GM19351 (cell line): ENCODE measurements at regions not wholly inside any gene's neighbourhood (a gene's known extent, or its start where the extent isn't known, plus 50 kb on each side); places are given as distances from the start of the nearest gene placed in this dataset.

Experiments used
- ATAC-seq: cut with Tn5 transposase; IDR thresholded peaks from one replicate; pipeline ENCODE4 v1.9.1; 2021; ENCODE audit warnings: mild to moderate bottlenecking, moderate library complexity; ENCODE audit not compliant: unreplicated experiment

DNA sequence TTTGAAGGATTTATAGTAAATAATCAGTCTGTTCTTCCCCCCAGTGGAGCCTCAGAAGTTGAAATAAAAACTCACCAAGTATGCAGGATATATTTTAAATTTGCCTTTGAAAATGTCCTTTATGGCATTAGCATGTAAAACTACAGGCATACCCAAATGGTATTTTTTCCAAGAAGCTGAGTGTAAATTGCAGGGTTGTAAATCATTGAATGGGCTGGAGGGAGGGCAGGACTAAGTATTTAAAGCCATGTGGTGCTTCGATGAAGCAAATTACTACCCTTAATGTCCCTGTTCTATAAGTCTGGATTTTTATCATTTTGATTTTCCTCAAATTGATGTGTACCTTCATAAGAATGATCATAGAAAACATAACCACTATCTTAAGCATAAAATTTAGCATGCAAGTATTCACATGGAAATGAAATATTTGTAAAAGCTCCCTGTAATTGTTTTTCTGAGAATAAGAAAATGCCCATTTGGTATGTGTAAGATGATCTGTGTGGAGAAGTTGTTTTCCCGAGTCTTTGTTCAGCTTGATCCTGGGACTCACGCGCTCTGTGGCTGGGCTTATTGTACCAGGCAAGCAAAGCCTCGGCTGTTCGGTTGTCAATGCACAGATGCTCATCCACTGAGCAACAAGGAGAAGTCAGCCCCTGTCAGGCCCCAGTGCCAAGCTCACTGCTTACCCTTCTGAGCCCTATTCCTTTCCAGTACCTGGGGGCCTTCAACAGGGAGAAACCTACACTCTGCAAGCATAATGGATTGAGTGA, 66.7 kb downstream of the CD164 start:
- no peak for ATAC-seq

DNA sequence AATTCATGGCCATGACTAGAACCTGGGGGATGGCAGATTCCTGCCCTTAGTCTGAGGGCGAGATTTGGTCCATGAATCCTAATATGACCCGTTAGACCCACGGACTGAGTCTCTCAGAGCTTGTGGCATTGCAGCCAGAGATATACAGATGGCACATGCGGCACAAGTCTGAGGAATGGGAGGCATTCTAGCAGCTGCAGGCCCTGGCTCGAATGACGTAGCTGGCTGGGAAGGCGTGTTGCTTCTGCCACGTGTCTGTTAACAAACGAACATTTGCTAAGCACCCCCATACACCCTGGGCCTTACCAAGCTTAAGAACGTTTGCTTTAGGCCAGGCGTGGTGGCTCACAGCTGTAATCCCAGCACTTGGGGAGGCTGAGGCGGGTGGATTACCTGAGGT, 68.0 kb downstream of the CD164 start:
- ATAC-seq: no peak

DNA sequence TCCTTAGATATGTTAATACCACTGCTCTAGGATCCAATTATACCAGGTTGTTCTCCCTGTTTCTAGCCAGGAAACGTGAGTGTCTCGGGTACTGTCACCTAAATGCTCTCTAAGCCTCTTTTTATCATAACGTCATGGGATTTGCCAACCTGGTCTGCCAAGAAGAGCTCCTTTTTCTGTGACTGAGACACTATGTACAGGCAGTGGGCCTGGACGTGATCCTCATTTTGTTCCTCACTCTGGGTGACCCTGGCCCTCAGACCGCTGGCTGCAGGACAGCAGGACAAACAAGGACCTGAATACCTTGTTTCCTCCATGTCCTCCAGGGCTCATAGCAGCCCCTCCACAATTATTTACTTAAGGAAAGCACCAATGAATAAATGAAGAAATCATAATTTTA, 69.1 kb downstream of the CD164 start:
- ATAC-seq: no peak

DNA sequence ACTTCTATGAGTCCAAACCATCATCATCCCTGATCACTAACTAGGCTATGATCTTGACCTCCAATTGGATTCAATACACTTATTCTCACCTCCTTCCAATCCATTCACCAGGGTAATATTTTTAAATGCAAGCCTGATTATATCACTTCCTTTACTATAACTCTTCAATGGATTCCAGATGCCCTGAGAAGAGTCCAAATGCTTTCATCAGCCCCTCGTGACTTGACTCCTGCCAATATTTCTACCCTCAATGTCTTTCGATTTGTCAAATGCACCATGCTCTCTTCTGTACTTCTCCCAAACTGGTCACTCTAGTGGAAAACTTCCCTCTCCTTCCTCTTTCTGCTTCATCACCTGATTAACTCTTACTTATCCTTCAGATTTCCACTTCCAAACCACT, 70.8 kb downstream of the CD164 start:
- ATAC-seq: no peak

DNA sequence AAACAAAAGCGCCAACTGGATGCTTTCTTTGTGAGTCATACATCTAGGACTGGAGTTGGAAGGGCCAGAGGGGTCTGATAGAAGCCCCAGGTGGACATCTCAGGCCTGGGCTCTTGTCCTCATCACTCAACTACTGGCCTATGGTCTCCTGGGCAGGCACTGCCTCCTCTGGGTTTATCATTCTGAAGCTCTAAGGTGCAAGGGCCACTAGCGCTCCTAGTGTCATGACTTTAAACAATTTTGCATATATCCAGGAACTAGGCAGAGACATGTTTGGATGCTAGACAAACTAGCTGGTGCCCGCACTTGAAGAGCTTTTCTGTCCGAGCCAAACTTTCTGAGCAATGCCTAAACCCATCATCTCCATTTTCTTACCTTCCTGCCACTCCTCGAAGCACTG, 72.3 kb downstream of the CD164 start:
- no peak for ATAC-seq

DNA sequence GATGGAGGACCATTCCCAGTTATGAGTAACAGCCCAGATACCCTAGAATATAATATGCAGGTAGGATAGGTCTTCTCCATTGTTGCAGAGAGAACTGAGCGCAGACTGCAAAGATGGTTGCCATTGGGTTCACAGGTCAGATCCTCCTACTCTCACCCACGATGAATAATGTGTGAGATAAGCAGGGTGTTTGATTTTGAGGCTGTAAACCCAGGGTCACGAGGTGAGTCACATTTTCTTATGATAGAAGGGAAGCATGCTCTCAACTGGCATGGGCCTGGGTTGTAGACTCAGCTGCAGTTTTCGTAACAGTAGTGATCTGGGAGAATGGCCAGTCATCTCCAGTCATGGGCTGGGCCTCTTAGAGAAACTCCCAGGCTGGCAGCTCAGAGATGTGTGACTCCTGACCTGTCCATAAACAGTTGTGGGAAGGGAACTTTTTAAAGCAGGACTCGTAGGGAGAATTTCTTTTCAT, 74.2 kb downstream of the CD164 start:
- ATAC-seq: no peak

DNA sequence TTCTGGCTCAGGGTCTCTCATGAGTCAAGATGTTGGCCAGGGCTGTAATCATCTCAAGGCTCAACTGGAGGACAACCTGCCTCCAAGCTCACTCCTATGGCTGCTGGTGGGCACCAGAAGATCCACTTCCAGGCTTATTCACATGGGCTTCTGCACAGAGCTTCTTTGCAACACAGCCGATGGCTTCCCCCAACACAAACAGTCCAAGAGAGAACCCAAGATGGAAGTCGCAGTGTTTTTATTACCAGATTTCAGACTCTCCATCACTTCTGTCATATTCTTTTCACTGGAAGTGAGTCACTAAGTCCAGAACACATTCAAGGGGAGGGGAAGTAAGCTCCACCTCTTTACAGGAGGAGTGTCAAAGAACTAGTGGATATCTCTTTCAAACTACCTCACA, 75.5 kb downstream of the CD164 start:
- no peak for ATAC-seq

DNA sequence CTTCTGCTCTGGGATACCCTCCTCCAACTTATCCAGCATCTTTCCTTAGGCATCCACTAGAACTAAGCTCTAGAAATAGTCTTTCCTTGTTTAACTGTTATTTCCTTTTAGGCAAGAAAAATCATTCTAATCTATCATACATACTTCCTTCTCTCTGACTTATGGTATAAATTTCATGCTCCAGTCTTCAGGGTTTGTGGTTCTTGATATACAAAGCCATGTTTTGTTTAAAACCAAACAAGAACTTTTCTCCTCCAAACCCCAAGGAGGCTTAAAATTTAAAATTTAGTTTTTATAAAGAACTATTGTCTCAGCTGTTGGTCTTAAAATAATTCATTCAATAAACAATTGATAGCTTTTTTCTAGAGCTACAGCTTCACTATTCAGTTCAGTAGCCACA, 77.2 kb downstream of the CD164 start:
- no peak for ATAC-seq

DNA sequence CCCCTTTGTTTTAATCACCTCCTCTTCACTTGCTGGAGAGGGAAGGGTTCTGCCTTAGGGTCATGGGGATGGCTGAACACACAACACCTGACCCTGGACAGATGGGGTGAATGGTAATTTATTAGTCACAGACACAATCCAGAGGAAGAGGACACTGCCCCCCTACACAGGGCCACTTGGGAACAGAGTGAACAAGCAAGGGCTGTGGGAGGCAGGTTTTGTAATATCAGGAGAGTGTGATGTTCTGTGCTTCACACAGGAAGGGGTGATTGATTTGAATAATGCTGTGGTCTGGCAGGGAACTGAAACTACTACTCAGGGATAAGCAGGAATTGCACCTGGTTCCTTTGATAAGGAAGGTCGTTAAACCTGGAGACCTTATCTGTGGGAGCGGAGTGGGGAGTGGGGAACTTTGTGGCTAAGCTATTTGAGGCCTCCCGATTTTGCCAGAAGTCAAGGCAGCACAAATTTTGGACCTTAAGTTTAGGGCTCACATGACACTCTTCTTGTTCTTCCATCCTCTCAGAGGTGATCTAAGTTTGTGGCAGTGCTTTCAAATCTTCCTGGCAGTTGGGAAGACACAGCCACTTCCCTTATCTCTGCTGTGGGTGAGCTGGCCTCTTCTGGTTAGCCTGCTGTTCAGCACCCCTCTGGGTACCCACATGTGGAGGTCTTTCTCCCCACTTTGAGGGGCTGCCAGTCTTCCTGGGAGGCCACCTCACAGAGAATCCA, 77.8 kb downstream of the CD164 start:
- peak; percentile 76 for ATAC-seq

DNA sequence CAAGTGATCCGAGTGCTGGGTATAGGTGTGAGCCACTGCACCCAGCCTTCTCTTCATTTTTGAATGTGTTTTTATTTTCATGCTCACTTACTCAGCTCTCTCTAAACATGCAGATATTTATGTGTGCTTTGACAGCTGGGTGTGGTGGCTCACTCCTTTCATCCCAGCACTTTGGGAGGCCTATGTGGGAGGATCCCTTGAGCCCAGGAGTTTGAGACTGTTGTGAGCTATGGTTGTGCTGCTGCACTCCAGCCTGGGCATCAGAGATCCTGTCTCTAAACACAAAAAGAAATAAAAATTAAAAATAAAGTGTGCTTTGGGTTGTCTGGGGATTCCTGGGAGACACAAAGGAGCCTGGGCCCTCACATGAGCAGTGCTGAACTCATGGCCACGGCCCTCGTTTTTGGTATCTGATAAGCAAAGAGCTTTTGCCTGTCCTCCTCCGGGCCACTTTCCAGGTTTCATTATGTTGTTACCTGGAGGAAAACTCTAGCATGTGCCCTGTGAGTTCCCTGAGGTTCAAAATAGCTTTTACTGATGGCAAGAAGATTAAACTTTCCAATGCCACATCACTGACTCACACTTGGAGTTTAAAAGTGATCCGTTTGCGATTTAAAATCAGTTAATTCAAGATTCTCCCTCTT, 78.5 kb downstream of the CD164 start:
- no peak for ATAC-seq

DNA sequence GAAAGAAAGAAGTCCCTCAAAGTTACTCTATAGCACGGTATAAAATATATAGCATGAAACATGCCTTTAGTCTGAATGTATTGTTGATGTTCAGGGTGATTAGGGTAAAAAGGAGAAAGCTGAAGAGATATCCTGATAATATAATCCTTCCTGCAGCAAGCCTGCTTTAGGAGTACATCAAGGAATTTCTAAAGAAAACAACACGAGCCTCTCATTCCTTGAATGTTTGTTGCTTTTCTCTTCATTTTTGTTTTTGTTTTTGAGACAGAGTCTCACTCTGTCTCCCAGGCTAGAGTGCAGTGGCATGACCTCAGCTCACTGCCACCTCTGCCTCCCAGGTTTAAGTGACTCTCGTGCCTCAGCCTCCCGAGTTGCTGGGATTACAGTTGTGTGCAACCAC, 79.1 kb downstream of the CD164 start:
- no peak for ATAC-seq

DNA sequence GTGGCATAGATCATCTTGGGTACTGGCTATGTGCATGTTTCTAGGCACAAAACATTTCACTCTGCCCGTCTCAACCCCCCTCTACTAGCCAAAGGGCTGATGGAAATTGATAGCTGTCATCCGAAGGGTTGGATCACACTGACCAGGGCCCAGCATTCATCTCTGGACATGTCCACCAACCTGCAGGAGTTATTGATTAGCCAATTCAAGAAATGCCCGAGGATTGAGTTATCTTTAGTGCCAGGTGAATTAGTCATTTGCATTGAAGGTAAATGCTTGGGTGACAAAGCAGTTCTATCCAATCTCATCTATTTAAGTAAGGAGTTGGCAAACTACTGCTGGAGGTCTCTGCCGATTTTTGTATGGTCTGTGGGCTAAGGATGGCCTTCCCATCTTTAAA, 80.1 kb downstream of the CD164 start:
- no peak for ATAC-seq

DNA sequence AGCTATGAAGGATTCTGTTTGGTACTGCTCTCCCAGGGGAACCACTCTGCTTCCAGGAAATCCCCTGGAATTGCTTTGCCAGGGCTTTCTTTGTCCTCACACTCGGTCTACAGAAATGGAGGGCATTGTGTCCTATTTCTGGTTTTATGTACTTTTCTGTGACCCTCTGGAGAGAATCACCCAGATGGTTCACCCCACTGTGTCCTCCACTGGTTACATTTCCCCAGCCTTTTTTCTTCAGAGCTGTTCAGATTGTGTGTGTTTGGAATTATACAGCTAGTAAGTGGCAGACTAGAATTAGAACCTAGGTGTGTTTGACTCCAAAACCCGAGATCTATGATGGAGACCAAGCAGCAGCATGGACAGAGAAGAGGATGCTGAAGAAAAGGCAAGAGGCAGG, 80.8 kb downstream of the CD164 start:
- ATAC-seq: no peak

DNA sequence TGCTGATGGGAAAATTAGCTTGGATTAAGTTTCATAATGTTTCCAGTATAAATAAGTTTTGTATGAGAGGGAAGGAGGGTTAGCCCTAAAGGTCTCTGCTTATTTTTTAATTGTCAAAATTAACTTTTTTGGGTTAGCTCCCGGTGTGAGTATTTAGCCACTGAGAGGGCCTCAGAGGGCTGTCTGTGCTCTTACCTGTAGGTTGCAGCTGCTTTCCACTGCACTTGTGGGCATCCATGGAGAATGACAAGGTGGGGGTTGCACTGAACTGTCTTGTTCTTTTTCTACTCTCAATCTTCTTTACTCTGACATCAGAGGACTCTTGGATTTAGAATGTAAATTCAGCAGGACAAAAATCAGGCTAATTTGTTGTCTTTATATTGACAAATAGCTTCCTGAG, 81.4 kb downstream of the CD164 start:
- no peak for ATAC-seq

DNA sequence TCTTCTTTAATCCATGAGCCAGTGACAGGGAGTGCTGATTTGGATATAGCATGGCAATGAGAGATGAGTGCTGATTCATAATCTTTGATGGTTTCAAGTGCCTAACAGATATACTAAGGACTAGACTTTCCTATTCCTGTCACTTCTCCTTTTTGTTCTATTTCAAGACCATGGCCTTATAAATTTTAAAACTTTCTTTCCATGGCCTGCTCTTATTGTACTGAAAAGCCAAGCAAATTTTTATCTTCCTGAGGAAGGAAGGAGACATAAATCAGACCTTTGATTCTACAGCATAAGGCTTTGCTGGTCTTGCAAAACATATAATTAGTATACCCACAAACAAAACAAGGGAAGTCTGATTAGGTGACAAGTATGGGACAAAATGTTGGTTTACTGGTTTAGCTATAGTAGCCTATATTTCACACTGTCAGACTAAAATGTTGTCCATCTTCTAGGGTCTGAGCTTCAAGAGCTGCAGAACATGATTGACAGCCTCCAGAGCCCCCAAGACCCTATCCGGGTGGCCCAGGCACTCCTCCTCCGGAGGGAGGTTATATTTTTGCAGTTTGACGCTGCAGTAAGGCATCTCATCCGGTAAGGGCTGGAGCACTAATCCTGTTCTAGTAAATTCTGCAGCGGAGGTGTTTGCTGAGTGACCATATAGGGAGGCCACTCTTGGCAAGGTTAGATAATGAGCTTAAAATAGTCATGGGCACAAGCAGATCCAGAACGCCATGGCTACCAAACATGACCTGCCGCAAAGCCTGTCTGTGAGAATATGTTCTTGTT, 82.3 kb downstream of the CD164 start:
- ATAC-seq: no peak

DNA sequence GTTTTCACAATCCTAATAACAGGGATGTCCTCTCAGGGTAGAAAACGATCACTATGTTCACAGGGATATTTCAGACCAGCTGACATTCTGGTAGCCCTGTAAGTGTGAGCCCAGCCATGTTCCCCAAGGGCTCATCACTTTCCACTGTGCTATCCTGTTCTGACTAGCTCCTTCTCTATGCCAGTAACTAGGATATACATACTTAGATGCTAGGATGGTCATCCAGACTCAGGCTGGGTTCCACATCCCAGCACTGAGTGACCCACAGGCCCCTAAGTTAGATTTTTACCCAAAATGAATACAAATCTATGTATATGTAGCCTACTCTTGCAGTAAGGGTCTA, 83.0 kb downstream of the CD164 start:
- ATAC-seq: no peak

DNA sequence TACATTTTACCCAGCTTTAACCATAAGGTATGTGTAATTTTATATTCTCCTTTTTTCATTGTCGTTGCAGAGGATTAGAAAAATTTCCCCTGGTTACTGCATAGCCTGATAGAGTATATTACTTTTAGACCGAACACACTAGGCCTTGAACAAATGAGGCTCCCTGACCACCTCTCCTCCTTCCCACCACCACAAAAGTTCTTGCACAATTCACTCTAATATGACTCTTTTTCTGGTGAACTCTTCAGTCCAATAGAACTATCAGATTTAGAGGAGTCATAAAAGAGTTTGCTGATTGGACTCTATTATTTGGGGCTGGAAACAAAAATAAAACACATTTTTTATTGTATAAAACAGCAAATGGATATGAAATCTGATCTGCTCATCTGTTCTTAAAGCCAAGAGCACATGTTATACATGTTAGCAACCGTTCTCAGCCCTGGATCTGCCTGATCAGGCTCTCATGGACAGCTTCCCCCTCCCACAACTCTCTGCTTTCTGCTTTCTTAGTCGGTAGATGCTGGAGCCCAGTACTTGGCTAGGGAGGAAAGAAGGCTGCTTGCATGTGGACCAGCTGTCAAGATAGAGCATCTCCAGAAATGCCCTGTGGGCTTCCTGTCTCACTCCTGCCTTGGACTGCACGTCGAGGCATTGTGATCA, 83.5 kb downstream of the CD164 start:
- no peak for ATAC-seq

DNA sequence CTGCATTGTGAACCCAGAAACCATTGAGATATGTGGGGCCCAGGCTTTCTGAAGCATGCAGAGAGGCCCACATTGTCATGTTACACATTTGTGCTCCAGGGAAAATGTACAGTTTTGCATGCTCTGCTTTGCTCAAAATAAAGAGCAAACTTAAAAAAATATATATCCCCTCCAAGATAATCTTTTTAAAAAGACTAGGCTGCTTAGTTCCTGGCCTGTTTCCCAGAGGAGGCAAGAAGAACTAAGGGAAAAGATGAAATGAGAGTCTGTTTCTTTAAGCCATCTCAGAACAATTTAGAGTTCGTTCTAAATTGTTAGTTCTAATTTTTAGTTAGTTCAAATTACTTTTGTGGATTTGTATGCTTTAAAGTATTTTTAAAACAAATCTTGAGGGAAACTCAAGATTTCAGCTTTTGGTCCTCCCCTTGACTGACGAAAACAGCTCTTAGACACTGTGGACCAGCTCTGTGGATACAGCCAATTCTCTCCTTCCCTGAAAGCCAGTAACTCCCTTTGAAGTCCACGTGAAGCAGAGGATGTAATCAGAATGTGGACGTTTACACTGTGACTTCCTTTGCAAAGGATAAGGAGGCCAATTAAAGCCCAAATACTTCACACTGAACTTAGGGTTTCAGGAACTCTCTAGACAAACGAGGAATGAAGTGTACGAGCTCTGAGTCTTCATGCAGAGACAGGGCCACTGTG, 84.7 kb downstream of the CD164 start:
- ATAC-seq: no peak

DNA sequence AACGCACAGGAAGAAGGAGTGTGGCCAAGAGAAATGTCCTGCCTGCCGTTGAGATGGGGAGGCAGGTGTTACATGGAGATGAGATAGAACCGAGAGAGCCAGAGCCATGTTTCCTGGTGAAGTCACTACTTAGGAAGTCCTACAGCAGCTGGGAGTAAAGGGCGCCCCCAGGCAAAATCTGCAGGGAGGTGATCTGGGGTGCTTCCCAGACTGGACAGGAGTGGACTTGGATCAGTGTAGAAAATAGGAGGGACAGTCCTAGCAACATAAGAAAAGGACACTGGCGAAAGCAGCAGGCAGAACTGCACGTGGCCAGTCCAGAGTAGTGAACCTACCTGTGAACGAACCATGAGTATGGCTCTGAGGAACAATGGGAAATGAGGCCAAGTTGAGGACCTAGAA, 85.3 kb downstream of the CD164 start:
- ATAC-seq: no peak

DNA sequence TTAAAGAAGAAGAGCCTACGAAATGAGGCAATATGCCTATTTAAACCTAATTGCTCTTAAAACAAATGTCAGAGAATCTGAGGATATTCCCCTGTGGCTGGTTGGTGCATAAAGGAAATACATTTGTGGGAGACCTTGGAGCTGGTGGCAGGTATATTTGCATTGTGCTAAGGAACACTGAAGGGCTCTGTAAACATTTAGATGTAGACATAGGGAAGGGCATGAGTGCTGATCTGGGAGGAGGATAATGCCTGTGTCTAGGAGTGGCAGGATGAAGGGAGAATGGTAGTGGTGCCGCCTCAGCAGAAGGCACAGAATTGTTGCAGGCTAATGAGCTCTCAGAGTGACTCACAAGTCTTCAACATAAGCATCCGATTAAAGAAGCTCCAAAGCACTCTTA, 85.8 kb downstream of the CD164 start:
- ATAC-seq: no peak
